Astrocyte (in vitro differentiated cells and primary cell): ENCODE measurements at regions not wholly inside any gene's neighbourhood (a gene's known extent, or its start where the extent isn't known, plus 50 kb on each side); places are given as distances from the start of the nearest gene placed in this dataset.

Experiments used
- DNase-seq: peaks from one replicate; pipeline ENCODE4 v3.0.0-alpha.2; 2010; ENCODE audit warnings: low read depth
- FAIRE-seq: peaks from 2 replicates; lab custom pipeline; 2011; peaks lifted over from hg19 to GRCh38; lab: Jason Lieb, UNC
- H2AFZ ChIP-seq: 2 replicates; pipeline ENCODE4 v1.6.0; 2012; ENCODE audit warnings: low read depth, low read length, inconsistent platforms
- H3K27ac ChIP-seq: 2 replicates; pipeline ENCODE4 v1.5.1; 2011; ENCODE audit warnings: low read depth, low read length, inconsistent platforms
- H3K27me3 ChIP-seq: 2 replicates; pipeline ENCODE4 v1.6.0; 2011; ENCODE audit warnings: low read length, inconsistent platforms; ENCODE audit not compliant: insufficient read depth
- H3K36me3 ChIP-seq: 2 replicates; pipeline ENCODE4 v1.5.1; 2011; ENCODE audit warnings: low read length, inconsistent platforms; ENCODE audit not compliant: insufficient read depth
- H3K4me1 ChIP-seq: 2 replicates; pipeline ENCODE4 v1.5.1; 2011; ENCODE audit warnings: low read length, inconsistent platforms; ENCODE audit not compliant: insufficient read depth
- H3K4me2 ChIP-seq: 2 replicates; pipeline ENCODE4 v1.6.0; 2012; ENCODE audit warnings: low read length, inconsistent platforms
- H3K4me3 ChIP-seq: 2 replicates; pipeline ENCODE4 v1.5.1; 2011; ENCODE audit warnings: low read depth, mild to moderate bottlenecking, low read length, inconsistent platforms; ENCODE audit not compliant: insufficient read depth
- H3K79me2 ChIP-seq: 2 replicates; pipeline ENCODE4 v1.6.0; 2012; ENCODE audit warnings: mild to moderate bottlenecking, low read length, inconsistent platforms; ENCODE audit not compliant: insufficient read depth
- H3K9ac ChIP-seq: 2 replicates; pipeline ENCODE4 v1.6.0; 2012; ENCODE audit warnings: mild to moderate bottlenecking, low read length, inconsistent platforms
- H3K9me3 ChIP-seq: 2 replicates; pipeline ENCODE4 v1.5.1; 2012; ENCODE audit warnings: low read depth, mild to moderate bottlenecking, low read length, inconsistent platforms; ENCODE audit not compliant: insufficient read depth
- H4K20me1 ChIP-seq: 2 replicates; pipeline ENCODE4 v1.6.0; 2012; ENCODE audit warnings: low read length, inconsistent platforms; ENCODE audit not compliant: insufficient read depth
- H3K27ac Mint-ChIP-seq: one replicate; pipeline ENCODE4 v1.8.0; 2021; ENCODE audit warnings: mild to moderate bottlenecking, mixed read lengths; ENCODE audit not compliant: unreplicated experiment
- H3K27me3 Mint-ChIP-seq: one replicate; pipeline ENCODE4 v1.8.0; 2021; ENCODE audit warnings: low read depth, mixed read lengths; ENCODE audit not compliant: unreplicated experiment
- H3K36me3 Mint-ChIP-seq: one replicate; pipeline ENCODE4 v1.8.0; 2021; ENCODE audit warnings: low read depth, mixed read lengths; ENCODE audit not compliant: unreplicated experiment
- H3K4me1 Mint-ChIP-seq: one replicate; pipeline ENCODE4 v1.8.0; 2021; ENCODE audit warnings: low read depth, mixed read lengths; ENCODE audit not compliant: unreplicated experiment
- H3K4me3 Mint-ChIP-seq: one replicate; pipeline ENCODE4 v1.8.0; 2021; ENCODE audit warnings: mild to moderate bottlenecking, moderate library complexity, mixed read lengths; ENCODE audit not compliant: unreplicated experiment
- H3K9me3 Mint-ChIP-seq: one replicate; pipeline ENCODE4 v1.8.0; 2021; ENCODE audit warnings: mild to moderate bottlenecking, mixed read lengths; ENCODE audit not compliant: unreplicated experiment
- EZH2 ChIP-seq: IDR thresholded peaks from 2 replicates; pipeline ENCODE4 v1.6.1; 2012; ENCODE audit warnings: mild to moderate bottlenecking, low read length, inconsistent platforms; ENCODE audit not compliant: insufficient read depth
- TF ChIP-seq, protein P1 (sequence below): IDR thresholded peaks from 2 replicates; pipeline ENCODE4 v1.5.1; 2011; ENCODE audit warnings: low read depth, mild to moderate bottlenecking, inconsistent platforms, low read length, moderate library complexity; ENCODE audit not compliant: insufficient read depth

DNA sequence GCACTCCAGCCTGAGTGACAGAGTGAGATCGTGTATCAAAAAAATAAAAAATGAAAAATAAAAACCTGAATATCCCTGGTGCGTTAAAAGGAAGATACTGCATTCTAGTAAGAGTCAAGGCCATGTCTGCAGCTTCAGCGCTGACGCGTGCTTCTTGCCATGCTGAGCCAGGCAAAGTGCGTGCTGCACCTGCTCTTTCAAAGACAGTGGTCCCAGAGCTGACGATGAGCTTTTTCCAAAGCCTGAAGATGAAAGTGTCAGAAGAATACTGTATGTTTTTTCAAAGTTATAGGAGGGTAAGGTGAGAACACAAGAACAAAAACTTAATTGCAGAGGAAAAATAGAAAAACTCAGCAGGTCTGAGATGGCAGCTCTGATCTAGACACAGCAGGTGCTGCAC, 115.1 kb downstream of the RNASET2 start:
- peaks cover 9% of the 10 kb centered on the region for H3K36me3 Mint-ChIP-seq
- Histone ChIP-seq H3K9me3 (no peaks in the 10 kb centered on the region), H3K79me2 (no peaks in the 10 kb centered on the region), H4K20me1 (no peaks in the 10 kb centered on the region), H3K4me1 (no peaks in the 10 kb centered on the region), H3K27ac (no peak overlapping the region), H3K27me3 (peaks cover 3% of the 10 kb centered on the region), H2AFZ (no peak overlapping the region), H3K4me2 (no peak overlapping the region), H3K9ac (no peak overlapping the region), H3K36me3 (no peaks in the 10 kb centered on the region), H3K4me3 (no peak overlapping the region)
- H3K9me3 Mint-ChIP-seq, result peaks cover 10% of the 10 kb centered on the region
- FAIRE-seq (no peak), DNase-seq (no peak)
- H3K27ac Mint-ChIP-seq, result no peak overlapping the region
- no peaks in the 10 kb centered on the region for H3K4me1 Mint-ChIP-seq
- H3K27me3 Mint-ChIP-seq, result peaks cover 4% of the 10 kb centered on the region
- no peak for TF ChIP-seq EZH2
- TF ChIP-seq, protein P1, sequence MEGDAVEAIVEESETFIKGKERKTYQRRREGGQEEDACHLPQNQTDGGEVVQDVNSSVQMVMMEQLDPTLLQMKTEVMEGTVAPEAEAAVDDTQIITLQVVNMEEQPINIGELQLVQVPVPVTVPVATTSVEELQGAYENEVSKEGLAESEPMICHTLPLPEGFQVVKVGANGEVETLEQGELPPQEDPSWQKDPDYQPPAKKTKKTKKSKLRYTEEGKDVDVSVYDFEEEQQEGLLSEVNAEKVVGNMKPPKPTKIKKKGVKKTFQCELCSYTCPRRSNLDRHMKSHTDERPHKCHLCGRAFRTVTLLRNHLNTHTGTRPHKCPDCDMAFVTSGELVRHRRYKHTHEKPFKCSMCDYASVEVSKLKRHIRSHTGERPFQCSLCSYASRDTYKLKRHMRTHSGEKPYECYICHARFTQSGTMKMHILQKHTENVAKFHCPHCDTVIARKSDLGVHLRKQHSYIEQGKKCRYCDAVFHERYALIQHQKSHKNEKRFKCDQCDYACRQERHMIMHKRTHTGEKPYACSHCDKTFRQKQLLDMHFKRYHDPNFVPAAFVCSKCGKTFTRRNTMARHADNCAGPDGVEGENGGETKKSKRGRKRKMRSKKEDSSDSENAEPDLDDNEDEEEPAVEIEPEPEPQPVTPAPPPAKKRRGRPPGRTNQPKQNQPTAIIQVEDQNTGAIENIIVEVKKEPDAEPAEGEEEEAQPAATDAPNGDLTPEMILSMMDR, result no peak
- H3K4me3 Mint-ChIP-seq, result no peak overlapping the region

DNA sequence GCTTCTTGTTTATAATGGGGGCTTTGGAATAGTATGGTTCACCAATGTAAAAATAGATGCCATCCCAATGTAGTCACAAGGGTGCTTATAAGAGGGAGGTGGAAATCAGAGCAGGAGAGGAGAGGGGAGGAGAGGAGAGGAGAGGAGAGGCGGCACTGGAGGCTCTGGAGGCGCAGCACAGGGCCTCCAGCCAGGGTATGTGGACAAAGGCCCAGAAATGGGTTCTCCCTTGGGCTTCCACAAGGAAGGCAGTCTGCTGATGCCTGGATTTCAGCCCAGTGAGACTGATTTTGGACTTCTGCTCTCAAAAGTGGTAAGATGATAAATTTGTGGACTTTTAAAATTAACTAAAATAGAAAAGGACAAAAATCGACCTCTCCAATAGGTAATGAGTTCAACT, 116.8 kb downstream of the RNASET2 start:
- Mint-ChIP-seq H3K4me3 (no peak overlapping the region), H3K27me3 (peaks cover 3% of the 10 kb centered on the region), H3K36me3 (peaks cover 9% of the 10 kb centered on the region), H3K27ac (no peak overlapping the region), H3K9me3 (peaks cover 12% of the 10 kb centered on the region), H3K4me1 (no peaks in the 10 kb centered on the region)
- Histone ChIP-seq H3K36me3 (no peaks in the 10 kb centered on the region), H4K20me1 (no peaks in the 10 kb centered on the region), H3K4me3 (no peak overlapping the region), H2AFZ (no peak overlapping the region), H3K4me1 (no peaks in the 10 kb centered on the region), H3K4me2 (no peak overlapping the region), H3K27me3 (peaks cover 3% of the 10 kb centered on the region), H3K9me3 (no peaks in the 10 kb centered on the region), H3K79me2 (no peaks in the 10 kb centered on the region), H3K9ac (no peak overlapping the region), H3K27ac (no peak overlapping the region)
- TF ChIP-seq, protein P1, result no peak
- TF ChIP-seq EZH2, result no peak
- no peak for FAIRE-seq
- no peak for DNase-seq

DNA sequence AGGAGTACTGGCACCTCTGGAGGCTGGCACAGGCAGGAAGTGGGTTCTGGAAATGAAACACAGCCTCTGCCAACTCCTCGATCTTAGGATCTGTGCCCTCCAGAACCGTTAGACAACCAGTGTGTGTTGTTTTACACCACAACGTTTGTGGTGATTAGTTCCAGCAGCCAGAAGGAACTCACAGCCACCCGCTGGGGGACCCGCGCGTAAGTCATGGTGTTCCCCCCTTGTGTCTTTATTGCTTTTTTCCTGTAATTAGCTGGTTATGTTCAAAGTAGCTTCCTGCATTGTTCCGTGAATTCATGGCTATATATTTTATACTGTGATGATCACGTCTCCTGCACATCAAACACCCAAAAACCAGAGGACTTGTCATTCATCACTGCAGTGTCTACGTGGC, 117.4 kb downstream of the RNASET2 start:
- H3K79me2 ChIP-seq, result no peaks in the 10 kb centered on the region
- peaks cover 3% of the 10 kb centered on the region for H3K27me3 ChIP-seq
- peaks cover under 1% of the 10 kb centered on the region for H3K27me3 Mint-ChIP-seq
- H3K9me3 Mint-ChIP-seq, result peaks cover 12% of the 10 kb centered on the region
- no peak overlapping the region for H3K27ac Mint-ChIP-seq
- no peak for FAIRE-seq
- no peaks in the 10 kb centered on the region for H4K20me1 ChIP-seq
- no peak overlapping the region for H3K4me3 Mint-ChIP-seq
- no peak overlapping the region for H3K4me3 ChIP-seq
- no peaks in the 10 kb centered on the region for H3K36me3 ChIP-seq
- H3K36me3 Mint-ChIP-seq, result peaks cover 9% of the 10 kb centered on the region
- TF ChIP-seq EZH2, result no peak
- TF ChIP-seq, protein P1, result no peak
- H3K9me3 ChIP-seq, result no peaks in the 10 kb centered on the region
- no peaks in the 10 kb centered on the region for H3K4me1 Mint-ChIP-seq
- H3K9ac ChIP-seq, result no peak overlapping the region
- no peak overlapping the region for H3K27ac ChIP-seq
- DNase-seq, result no peak
- no peaks in the 10 kb centered on the region for H3K4me1 ChIP-seq
- no peak overlapping the region for H3K4me2 ChIP-seq
- no peak overlapping the region for H2AFZ ChIP-seq
